Adrenal gland (tissue), 5 donors: ENCODE measurements at regions not wholly inside any gene's neighbourhood (a gene's known extent, or its start where the extent isn't known, plus 50 kb on each side); places are given as distances from the start of the nearest gene placed in this dataset.

ENCODE experiments used
- POLR2A ChIP-seq, 2 donors: fragments of 450-650 bp; IDR thresholded peaks; one replicate each; pipeline ENCODE4 v1.6.1; 2017; ENCODE audit warnings: antibody characterized with exemption in 2 of 2, mild to moderate bottlenecking in 2 of 2, moderate library complexity in 1 of 2
- TF ChIP-seq, protein P1 (sequence below), 6 experiments: fragments of 450-650 bp in 4 of 6; fragments of 200-600 bp in 2 of 6; sonication (generic) in 1 of 6; IDR thresholded peaks; 1 replicate in 5 of 6; 2 replicates in 1 of 6; pipeline versions ENCODE4 v1.5.1 to v1.8.0; 2016 to 2021; ENCODE audit warnings: antibody characterized with exemption in 6 of 6, mild to moderate bottlenecking in 2 of 6, moderate library complexity in 1 of 6
- donor health status: DM: no; HTN: no; CAD: no.

DNA sequence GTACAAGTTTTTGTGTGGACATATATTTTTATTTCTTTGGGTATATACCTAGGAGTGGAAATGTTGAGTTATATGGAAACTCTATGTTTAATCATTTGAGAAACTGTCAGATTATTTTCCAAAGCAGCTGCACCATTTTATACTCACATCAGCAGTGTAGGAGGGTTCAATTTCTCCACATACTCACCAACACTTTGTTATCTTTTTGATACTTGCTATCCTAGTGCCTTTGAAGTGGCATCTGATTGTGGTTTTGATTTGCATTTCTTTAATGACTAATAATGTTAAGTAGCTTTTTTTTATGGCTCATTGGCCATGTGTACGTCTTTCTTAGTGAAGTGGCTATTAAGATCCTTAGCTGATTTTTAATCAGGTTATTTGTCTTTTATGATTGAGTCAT is 64.7 kb upstream of the SLC8A1 start:
- TF ChIP-seq, protein P1, sequence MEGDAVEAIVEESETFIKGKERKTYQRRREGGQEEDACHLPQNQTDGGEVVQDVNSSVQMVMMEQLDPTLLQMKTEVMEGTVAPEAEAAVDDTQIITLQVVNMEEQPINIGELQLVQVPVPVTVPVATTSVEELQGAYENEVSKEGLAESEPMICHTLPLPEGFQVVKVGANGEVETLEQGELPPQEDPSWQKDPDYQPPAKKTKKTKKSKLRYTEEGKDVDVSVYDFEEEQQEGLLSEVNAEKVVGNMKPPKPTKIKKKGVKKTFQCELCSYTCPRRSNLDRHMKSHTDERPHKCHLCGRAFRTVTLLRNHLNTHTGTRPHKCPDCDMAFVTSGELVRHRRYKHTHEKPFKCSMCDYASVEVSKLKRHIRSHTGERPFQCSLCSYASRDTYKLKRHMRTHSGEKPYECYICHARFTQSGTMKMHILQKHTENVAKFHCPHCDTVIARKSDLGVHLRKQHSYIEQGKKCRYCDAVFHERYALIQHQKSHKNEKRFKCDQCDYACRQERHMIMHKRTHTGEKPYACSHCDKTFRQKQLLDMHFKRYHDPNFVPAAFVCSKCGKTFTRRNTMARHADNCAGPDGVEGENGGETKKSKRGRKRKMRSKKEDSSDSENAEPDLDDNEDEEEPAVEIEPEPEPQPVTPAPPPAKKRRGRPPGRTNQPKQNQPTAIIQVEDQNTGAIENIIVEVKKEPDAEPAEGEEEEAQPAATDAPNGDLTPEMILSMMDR (IDR thresholded peaks at IDR 0.05), result no peak
- no peak for TF ChIP-seq POLR2A (IDR thresholded peaks at IDR 0.05)
